C4-2B (cell line): ENCODE measurements at regions not wholly inside any gene's neighbourhood (a gene's known extent, or its start where the extent isn't known, plus 50 kb on each side); places are given as distances from the start of the nearest gene placed in this dataset.

Source experiments
- ZFX ChIP-seq: fragments of 450-650 bp; IDR thresholded peaks from 2 replicates; pipeline ENCODE4 v1.6.1; 2017
- TF ChIP-seq, protein P1 (sequence below): fragments of 450-650 bp; conservative IDR thresholded peaks from 2 replicates; pipeline ENCODE4 v1.5.1; 2017; ENCODE audit warnings: mild to moderate bottlenecking

DNA sequence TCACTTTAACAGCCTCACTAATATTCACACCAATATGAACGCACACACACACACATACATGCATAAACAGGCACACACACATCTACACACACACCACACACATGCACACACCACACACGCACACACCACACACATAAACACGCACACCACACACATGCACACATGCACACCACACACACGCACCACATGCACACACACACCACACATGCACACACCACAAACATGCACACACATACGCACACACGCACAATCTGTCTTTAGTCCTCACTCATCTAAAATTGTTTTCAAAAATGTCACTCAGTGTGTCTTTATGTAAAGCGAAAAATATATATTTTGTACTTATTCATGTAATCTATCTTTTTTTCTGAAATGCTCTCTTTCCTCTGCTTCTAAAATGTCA is 158.1 kb upstream of the SGCG start:
- TF ChIP-seq, protein P1, sequence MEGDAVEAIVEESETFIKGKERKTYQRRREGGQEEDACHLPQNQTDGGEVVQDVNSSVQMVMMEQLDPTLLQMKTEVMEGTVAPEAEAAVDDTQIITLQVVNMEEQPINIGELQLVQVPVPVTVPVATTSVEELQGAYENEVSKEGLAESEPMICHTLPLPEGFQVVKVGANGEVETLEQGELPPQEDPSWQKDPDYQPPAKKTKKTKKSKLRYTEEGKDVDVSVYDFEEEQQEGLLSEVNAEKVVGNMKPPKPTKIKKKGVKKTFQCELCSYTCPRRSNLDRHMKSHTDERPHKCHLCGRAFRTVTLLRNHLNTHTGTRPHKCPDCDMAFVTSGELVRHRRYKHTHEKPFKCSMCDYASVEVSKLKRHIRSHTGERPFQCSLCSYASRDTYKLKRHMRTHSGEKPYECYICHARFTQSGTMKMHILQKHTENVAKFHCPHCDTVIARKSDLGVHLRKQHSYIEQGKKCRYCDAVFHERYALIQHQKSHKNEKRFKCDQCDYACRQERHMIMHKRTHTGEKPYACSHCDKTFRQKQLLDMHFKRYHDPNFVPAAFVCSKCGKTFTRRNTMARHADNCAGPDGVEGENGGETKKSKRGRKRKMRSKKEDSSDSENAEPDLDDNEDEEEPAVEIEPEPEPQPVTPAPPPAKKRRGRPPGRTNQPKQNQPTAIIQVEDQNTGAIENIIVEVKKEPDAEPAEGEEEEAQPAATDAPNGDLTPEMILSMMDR: no peak
- TF ChIP-seq ZFX: no peak
